Stimulated activated CD8-positive, alpha-beta memory T cell treated with anti-CD3 and anti-CD28 coated beads, Interleukin-7, amount 100 ng/mL, for 4 hours (primary cell): ENCODE measurements at regions not wholly inside any gene's neighbourhood (a gene's known extent, or its start where the extent isn't known, plus 50 kb on each side); places are given as distances from the start of the nearest gene placed in this dataset.
"Not testable (repeated sequence)": the region's sequence is repeated elsewhere in the genome, so short reads cannot be mapped to it uniquely, and the experiment has no call there.

Experiments
- DNase-seq, 2 donors: peaks; one replicate each; pipeline ENCODE4 v3.0.0-alpha.2; 2020; ENCODE audit warnings: low read depth in 2 of 2

DNA sequence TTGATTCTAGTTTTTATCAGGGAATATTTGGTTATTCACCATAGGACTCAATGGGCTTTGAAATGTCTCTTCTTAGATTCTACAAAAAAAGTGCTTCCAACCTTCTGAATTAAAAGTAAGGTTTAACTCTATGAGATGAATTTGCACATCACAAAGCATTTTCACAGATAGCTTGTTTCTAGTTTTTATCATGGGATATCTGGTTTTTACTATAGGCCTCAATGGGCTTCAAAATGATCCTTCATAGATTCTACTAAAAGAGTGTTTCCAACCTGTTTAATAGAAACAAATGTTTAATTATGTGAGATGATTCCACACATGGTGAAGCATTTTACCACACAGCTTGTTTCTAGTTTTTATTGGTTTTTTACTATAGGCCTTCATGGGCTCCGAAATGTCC lies 560.7 kb downstream of the KCNJ18 start:
- DNase-seq, result no peak

DNA sequence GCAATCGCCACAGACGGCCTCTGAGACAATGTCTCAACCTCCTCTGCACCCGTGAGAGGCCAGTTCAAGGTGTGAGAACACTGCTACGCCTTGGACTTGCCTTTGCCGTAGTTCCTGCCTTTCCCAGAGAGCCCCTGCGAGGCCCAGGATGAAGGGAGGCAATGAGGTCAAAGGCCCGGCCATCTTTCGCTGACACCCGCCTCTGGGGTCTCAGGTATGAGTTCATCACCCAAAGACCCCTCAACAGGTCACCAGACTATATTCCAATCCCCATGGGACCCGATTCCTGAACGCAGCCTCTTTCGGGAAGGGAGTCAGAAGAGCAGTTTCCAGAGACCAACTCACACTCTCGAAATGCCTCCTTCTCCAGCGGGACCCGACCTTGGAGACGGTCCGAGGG lies 573.5 kb downstream of the KCNJ18 start:
- no peak for DNase-seq

DNA sequence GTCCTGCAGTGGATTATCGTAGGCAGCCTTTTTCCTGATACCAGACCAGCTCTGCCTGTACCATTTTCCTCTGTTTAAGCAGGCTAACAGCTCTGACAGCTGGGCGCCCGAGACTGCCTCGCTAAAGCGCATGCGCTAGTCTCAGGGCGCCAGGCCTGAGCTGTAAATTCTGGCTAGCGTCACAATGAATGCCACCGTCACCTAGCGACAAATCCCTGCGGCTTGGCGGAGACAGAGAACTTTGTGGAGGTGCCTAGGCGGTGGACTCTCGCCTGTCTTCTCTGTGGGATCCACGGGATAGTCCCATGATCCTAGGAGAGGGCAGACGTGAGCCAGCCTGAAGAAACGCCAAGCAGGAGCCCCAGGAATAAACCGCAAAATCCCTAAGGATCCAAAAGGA lies 573.9 kb downstream of the KCNJ18 start:
- no peak for DNase-seq

DNA sequence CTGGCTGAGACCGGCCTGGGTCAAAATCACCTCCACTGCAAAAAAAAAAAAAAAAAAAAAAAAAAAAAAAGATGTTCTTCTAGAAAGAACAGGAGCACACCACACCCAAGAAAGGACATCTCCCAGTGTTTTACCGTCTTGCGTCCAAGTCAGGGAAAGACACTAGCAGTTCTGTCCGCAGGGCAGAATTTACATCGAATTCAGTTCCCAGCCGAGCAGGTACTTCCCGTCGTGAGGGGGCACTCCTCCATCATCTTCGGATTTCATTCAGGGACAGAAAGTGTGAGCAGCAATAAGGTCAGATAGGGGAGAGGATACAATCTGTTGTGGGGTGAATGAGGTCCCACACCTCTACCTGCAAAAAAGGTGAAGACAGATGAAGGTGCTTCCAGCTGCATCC lies 574.7 kb downstream of the KCNJ18 start:
- DNase-seq, result no peak

DNA sequence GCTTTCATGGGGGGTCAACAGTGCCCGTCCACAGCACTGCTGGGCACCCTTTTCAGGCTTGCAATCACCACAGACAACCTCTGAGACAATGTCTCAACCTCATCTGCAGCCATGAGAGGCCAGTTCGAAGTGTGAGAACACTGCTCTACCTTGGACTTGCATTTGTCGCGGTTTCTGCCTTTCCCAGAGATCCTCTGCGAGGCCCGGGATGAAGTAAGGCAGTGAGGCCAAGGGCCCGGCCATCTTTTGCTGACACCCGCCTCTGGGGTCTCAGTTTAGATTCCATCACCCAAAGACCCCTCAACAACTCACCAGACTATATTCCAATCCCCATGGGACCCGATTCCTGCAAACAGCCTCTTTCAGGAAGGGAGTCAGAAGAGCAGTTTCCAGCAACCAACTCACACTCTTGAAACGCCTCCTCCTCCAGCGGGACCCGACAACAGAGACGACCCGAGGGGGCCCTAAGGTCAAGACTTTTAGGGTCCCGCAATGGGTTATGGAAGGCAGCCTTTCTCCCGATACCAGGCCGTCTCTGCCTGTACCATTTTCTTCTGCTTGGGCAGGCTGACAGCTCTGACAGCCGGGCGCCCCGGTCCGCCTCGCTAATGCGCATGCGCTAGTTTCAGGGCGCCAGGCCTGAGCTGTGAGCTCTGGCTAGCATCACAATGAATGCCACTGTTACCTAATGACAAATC lies 576.0 kb downstream of the KCNJ18 start:
- DNase-seq, result no peak

DNA sequence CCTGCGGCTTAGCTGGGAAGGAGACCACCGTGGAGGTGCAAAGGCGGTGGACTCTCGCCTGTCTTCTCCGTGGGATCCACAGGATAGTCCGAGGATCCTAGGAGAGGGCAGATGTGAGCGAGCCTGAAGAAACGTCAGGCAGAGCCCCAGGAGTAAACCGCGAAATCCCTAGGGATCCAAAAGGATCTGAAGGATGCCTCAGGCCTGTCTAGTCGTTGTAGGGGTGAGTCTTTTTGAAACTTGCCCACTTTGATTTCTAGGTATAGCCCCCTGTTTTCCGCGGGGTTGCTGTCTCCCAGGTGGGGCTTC lies 576.5 kb downstream of the KCNJ18 start:
- DNase-seq, result no peak

DNA sequence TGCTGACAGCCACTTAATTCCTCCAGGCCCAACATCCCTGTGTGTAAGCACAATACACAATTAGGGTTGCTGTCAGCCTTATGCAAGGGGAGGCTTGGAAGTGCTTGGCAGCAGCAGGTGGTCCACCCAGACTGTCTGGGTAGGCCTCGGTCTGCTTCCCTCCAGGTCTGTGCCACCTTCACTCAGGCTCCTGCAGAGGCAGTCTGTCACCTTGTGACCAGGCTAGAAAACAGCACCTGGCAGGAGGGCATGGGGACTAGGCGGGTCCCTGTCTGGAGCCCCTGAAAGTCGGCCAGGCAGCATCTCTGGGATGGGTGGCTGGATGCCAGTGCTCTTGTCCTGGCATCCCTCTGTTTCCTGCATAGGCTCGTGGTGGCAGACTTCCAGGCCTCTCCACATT lies 578.1 kb downstream of the KCNJ18 start:
- DNase-seq, result no peak

DNA sequence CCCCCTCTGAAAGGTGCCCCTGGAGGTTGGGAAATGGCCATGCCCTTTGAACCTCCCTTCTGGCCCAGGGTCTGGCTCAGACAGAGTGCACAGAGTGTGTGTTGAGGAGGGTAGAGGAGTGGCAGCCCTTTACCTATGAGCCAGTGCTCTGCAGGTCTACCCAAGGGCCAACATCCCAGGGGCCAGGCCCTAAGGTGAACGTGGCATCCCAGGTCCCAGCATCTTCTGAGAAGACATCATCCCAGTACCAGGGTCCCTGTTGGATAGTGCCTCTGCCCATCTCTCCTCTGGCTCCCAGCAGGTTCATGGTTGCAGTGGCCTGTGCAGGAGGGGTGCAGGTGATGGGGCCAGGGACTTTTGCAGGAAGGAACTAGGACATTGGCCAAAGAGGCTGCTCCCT lies 578.5 kb downstream of the KCNJ18 start:
- DNase-seq, result not testable (repeated sequence)

DNA sequence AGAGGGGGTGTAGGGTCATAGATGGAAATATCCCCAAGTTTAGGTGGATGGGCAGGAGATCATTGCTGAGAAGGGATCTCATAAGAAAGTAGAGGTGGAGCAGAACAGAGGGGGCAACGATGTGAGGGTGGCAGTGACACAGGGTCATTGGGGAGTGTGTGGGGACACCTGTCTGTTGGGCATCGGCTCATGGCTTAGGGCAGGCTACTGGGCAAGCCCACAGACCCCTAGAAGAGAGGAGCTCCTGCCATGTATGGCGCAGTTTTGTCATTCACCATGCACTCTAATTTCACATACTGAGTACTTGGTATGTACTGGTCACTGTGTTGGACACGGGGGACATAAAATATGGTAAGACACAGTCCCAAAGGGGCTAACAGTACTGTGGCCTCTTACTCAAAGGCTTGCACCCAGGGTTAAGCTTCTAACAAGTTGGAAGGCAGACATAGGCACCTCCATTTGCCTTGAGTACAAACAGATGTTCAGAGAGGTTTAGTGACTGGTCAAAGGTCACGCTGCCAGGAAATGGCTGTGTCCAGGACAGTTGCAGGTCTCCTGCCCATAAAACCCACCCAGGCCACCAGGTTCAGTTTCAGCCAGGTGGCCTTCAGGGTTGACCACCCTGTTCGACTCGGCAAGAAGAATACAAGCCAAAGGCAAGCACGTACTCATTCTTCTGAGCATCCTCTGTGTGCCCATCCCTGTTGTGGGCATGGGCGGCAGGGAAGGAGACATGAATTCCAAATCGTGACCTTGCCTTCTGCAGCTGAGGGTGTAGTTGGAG lies 580.2 kb downstream of the KCNJ18 start:
- DNase-seq, result no peak

DNA sequence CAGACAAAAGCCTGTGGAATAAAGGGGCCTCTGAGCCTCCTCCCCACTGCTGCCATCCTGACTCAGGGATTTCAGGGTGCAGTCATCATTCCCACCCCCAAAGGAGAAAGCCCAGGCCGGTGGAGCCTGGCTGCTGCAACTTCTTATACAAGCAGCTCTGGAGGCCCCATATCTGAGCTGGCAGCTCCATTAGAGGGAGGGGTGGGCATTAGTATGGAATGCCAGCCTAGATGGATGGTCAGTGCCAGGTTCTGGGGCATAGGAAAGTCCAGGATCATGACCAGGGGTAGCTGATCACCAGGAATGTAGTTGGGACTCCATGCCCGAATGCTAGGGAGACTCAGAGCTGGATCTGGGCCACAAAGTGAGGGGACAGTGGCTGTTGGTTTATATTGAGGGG lies 581.0 kb downstream of the KCNJ18 start:
- no peak for DNase-seq

DNA sequence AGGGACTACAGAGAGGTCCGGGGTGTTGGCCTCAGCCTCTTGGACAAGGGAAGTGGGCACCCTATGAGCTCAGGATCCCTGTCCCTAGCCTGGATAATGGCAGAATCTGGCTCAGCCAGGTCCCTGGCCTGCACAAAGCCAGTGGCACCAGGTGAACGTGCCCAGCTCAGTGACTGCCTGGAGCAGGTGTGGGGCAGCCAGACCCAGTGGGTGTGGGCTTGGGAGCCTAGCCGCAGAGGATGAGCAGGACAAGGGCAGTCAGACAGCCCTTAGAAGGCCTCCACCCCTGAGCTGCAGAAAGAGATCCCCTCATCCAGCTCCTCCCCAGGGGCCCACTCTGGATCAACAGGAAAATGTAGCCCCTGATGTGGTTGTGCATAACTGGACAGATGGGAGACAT lies 585.3 kb downstream of the KCNJ18 start:
- DNase-seq, result no peak

DNA sequence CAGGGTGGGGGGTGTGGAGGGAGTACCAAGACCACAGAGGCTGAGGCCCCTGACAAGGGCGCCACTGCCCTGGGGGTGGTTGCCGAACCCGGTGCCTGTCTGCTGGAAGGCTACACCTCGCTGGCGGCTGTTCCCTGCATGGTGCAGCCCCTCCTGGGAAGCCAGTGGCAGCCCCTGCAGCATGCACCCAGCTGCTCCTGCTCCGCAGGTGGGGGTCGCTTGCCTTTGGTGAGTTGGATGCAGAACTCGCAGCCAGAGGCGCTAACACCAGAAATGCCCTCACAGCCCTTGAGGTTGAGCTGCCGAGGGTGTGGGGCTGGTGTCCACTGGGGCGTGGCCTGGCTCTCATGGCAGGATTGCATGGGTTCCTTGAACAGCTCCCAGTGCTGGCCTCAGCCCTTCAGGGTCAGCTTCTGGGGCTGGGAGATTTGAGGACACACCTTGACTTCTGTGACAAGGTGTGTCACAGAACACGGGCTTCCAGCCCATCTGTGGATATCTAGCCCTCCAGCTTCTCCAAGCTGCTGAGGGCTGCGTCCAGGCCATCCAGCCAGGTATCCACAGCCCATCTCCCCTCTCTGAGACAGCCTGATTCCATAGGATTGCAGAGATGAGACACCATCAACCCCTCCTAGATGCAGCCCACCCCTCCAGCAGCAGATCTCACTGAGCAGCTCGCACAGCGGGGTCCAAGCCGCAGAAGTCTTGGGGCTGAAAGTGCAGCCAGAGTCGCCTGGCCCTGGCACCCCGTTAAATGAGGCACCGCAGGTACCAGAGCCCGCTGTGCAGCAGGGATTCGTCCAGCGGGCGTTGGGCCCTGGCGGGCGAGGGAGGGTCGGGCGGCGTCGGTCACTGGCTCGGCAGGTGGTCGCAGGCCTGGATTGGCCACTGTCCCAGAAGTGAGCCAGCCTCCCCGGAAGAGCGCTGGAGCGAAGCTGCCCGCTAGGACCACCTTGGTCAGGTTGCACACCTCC lies 586.3 kb downstream of the KCNJ18 start:
- DNase-seq, result no peak

DNA sequence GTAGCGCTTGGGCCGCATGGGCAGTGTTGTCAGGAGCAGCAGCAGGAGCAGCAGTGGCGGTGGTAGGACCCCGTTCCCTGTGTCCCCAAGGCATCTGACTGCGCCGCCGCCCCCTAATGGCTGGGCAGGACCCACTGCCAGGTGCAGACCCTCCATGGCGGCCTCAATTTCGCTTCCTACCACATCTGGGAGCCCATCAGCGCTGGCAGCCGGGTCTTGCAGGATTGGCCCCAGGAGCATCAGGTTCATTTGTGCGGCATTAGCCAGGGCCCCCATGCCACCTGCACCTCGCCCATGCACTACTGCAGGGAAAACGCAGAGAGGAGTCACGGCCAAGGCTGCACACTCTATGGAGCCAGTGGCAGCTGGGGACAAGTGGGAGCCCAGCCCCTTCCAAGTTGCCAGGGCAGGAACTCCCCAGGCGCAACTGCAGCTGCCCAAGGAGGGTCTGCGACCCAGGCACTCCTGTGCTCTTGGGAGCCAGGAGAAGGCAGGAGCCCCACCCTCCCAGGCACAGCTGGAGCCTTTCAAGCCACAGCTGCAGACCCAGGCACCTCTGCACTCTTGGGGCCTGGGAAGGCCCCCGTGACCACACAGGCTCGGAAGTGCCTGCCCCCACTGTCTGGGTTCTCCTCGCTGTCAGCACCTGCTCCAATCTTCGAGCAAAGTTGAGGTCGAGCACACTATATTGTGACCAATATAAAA lies 594.2 kb downstream of the KCNJ18 start:
- no peak for DNase-seq

DNA sequence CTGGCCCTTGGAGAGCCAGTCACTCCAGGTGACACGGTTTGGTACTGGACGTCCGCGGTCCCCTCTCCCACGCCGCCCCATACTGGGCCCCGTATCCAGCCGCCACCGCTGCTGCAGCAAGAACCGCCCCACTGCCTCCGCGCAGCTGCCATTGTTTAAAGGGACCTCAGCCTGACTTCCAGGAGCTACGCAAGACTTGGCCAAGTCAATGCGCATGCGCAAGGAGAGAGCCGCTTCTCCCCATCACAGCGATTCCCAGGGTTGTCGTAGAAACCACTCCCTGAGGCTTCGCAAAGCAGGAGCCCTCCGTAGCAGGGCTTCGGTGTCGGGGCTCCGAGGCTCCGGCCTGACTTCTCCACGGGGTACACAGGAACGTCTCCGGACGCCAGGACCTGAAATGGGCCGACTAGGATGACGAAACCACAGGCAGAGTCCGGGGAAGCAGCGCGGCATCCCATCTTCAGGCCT lies 606.2 kb downstream of the KCNJ18 start:
- DNase-seq, result not testable (repeated sequence)

DNA sequence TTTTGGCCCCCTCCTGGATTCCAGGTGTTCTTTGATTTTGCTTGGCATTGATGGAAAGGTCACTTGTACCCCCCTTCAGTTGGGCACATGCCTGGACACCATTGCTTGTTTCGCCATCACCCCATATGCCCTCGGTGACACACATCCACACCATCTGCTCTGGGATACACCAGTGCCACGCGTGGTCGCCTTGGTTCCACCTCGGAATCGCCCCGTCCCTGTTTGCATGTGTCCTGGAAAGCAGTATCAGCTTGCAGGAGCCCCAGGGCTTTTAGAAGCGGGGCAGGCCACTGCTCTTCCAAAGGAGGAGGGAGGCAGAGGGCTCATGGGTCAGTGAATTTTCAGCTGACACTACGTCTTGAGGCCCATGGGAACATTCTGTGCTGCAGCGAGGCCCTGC lies 607.9 kb downstream of the KCNJ18 start:
- no peak for DNase-seq

DNA sequence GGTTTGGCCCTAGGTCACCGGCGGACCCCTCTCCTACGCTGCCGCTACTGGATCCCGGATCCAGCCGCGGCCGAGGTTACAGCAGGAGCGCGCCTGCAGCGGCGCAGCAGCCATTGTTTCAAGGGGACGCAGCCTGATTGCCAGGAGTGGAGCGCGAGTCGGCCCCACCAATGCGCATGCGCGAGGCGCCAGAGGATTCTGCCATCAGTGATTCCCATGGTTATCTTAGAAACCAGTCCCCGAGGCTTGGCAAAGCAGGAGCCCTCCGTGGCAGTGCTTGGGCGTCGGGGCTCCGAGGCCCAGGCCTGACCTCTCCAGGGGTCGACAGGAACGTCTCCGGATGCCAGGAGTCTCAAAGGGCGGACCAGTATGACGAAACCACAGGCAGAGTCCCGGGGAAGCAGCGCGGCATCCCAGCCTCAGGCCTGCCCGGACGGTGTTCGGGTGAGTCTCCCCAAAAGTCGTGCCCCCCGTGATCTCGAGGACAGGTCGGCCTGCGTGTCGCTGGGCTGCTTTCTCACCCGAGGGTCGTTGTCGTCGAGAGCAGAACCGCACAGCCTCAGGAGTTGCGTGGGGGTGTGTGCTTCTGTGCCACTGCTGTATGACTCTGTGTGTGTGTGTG lies 608.5 kb downstream of the KCNJ18 start:
- no peak for DNase-seq

DNA sequence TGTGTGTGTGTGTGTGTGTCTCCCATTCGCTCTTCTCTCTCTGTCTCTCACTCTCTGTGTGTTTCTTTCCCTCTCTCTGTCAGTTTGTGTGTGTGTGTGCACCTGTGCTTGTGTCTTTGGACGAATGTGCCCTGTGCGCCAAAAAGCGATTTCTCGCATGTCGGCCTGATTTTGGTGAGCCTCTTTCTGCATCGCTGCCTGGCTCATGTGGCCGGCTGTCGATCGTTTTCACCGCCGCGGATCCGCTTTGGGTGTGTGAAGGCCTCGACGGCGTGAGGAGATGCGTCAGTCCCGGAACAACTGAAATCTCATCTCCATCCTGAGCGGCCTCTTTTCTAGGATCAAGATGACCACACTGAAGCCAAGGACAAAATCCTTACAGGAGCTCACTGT lies 609.0 kb downstream of the KCNJ18 start:
- DNase-seq, result no peak

DNA sequence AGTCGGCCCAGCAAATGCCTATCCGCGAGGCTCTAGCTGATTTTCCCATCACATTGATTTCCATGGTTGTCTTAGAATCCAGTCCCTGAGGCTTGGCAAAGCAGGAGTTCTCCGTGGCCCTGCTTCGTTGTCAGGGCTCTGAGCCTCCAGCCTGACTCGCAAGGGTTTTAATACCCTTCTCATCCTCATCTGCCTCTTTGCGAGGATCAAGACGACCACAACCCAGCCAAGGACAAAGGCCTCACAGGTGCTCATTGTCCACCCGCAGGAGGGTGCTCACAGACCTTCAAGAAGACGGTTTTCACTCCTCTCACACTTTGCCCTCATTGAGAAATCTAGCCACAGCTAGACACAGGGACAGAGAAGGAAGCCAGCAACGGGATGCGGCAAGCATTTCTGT lies 610.8 kb downstream of the KCNJ18 start:
- no peak for DNase-seq

DNA sequence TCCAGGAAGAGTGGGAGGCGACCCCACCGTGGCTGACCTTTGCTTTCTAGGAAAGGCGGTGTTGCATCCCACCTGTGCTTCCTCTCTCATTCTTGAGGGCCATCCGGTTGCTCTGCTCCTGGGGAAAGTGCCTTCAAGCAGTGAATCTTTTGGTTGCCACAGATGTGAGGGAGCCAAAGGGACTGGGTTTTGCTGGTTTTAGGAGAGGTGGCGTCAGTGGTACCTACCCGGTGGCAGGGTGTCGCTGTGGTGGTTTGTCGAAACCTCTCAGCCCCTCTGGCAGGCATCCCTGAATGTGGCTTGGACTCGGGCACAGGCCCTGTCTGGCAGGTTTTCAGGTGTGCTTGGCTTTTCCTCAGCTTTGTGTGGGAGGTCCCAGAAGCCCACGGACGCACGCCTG lies 611.5 kb downstream of the KCNJ18 start:
- no peak for DNase-seq

DNA sequence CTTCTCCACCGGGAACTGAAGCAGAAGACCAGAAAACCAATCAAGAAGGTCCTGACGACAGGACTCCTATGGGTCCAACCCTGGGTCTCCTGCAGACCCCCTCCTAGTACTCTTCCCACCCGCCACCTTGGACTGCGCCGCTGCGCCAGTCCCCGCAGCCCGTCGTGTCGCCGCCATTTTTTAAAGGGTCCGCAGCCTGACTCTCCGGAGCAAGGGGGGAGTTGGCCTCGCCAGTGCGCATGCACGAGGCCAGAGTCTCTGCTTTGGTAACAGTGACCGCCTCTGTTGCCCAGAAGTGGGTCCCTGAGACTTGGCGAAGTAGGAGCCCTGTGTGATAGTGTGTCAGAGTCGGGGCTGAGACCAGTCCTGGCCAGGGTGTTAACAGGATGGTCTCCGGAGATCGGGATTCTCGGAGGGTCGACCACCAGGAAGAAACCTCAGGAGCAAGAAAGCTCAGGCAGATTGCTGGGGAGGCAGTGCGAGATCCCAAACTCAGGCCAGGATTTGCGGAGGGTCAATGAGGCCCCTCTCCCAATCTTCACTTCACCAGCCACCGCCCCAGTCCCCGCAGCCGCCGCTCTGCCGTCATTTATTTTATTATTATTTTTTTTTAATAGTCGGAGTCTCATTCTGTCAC lies 612.5 kb downstream of the KCNJ18 start:
- DNase-seq, result no peak
